GM18505 (cell line): ENCODE measurements at regions not wholly inside any gene's neighbourhood (a gene's known extent, or its start where the extent isn't known, plus 50 kb on each side); places are given as distances from the start of the nearest gene placed in this dataset.
"Not testable (repeated sequence)": the region's sequence is repeated elsewhere in the genome, so short reads cannot be mapped to it uniquely, and the experiment has no call there.

Experiments
- ATAC-seq: cut with Tn5 transposase; IDR thresholded peaks from one replicate; pipeline ENCODE4 v1.9.1; 2021; ENCODE audit not compliant: unreplicated experiment
- POLR2A ChIP-seq: IDR thresholded peaks from 4 replicates; pipeline ENCODE4 v1.6.1; 2011; ENCODE audit warnings: borderline replicate concordance; ENCODE audit not compliant: insufficient read depth, insufficient read length; ENCODE audit errors: extremely low read depth

GRCh38 chr14:48710133-48710532 lies 876.0 kb downstream of the RPS29 start:
- TF ChIP-seq POLR2A, result no peak
- no peak for ATAC-seq

- no peak for ATAC-seq
- no peak for TF ChIP-seq POLR2A
These were observed 876.8 kb downstream of the RPS29 start for GRCh38 chr14:48709277-48709785.

GRCh38 chr14:48704639-48705038 lies 881.5 kb downstream of the RPS29 start:
- TF ChIP-seq POLR2A, result no peak
- ATAC-seq, result no peak

GRCh38 chr14:48703728-48704467 lies 882.3 kb downstream of the RPS29 start:
- TF ChIP-seq POLR2A, result no peak
- no peak for ATAC-seq

GRCh38 chr14:48697362-48697761 lies 888.8 kb downstream of the RPS29 start:
- ATAC-seq, result not testable (repeated sequence)

- TF ChIP-seq POLR2A, result no peak
These were observed 892.4 kb downstream of the RPS29 start for GRCh38 chr14:48693793-48694192.

GRCh38 chr14:48690349-48690748 lies 895.8 kb downstream of the RPS29 start:
- ATAC-seq, result no peak
- TF ChIP-seq POLR2A, result no peak

More at GRCh38 chr14:48693793-48694192, 892.4 kb downstream of the RPS29 start:
- ATAC-seq, result no peak

- no peak for TF ChIP-seq POLR2A
- no peak for ATAC-seq
These were observed 899.5 kb downstream of the RPS29 start for GRCh38 chr14:48686650-48687049.

- no peak for ATAC-seq
- TF ChIP-seq POLR2A, result no peak
These were observed 913.7 kb downstream of the RPS29 start for GRCh38 chr14:48672506-48672905.

- TF ChIP-seq POLR2A, result no peak
- ATAC-seq, result no peak
These were observed 915.2 kb downstream of the RPS29 start for GRCh38 chr14:48670939-48671338.

- ATAC-seq, result no peak
- TF ChIP-seq POLR2A, result no peak
These were observed 920.9 kb downstream of the RPS29 start for GRCh38 chr14:48665077-48665784.

GRCh38 chr14:48643241-48643640 lies 942.9 kb downstream of the RPS29 start:
- no peak for ATAC-seq
- no peak for TF ChIP-seq POLR2A

- TF ChIP-seq POLR2A, result no peak
- ATAC-seq, result no peak
These were observed 953.5 kb upstream of the MDGA2 start for GRCh38 chr14:48628870-48629269.

- ATAC-seq, result no peak
- TF ChIP-seq POLR2A, result no peak
These were observed 947.6 kb upstream of the MDGA2 start for GRCh38 chr14:48622980-48623379.
